ENCODE measurements at regions not wholly inside any gene's neighbourhood (a gene's known extent, or its start where the extent isn't known, plus 50 kb on each side); places are given as distances from the start of the nearest gene placed in this dataset.
A peak's percentile ranks its signal among the peaks of the same experiment; 100 is the strongest.
"Not testable (repeated sequence)": the region's sequence is repeated elsewhere in the genome, so short reads cannot be mapped to it uniquely, and the experiment has no call there.

GRCh38 chr5:51802551-51803184 lies 419.4 kb downstream of the ISL1 start:
- no peak for DNase-seq (ENCODE audit: low read depth)
- no peak for TF ChIP-seq CTCF (IDR thresholded peaks at IDR 0.05; ENCODE audit: insufficient read depth, low read length, poor library complexity, severe bottlenecking)

GRCh38 chr5:51806677-51807076 lies 423.4 kb downstream of the ISL1 start:
- TF ChIP-seq CTCF (IDR thresholded peaks at IDR 0.05; ENCODE audit: insufficient read depth, low read length, poor library complexity, severe bottlenecking) = no peak
- Histone ChIP-seq H3K4me3 (ENCODE audit: low read depth, low read length) (no peak overlapping the region), H3K27me3 (ENCODE audit: control insufficient read depth, insufficient read depth, low read length) (no peaks in the 10 kb centered on the region), H3K36me3 (ENCODE audit: control insufficient read depth, insufficient read depth, low read length) (no peaks in the 10 kb centered on the region)
- no peak for DNase-seq (ENCODE audit: low read depth)

More at GRCh38 chr5:51802551-51803184, 419.4 kb downstream of the ISL1 start:
- Histone ChIP-seq H3K36me3 (ENCODE audit: control insufficient read depth, insufficient read depth, low read length) (no peaks in the 10 kb centered on the region), H3K27me3 (ENCODE audit: control insufficient read depth, insufficient read depth, low read length) (no peaks in the 10 kb centered on the region), H3K4me3 (ENCODE audit: low read depth, low read length) (no peak overlapping the region)

- H3K27me3 ChIP-seq (ENCODE audit: control insufficient read depth, insufficient read depth, low read length) = no peaks in the 10 kb centered on the region
- no peak overlapping the region for H3K4me3 ChIP-seq (ENCODE audit: low read depth, low read length)
- no peak for TF ChIP-seq CTCF (IDR thresholded peaks at IDR 0.05; ENCODE audit: insufficient read depth, low read length, poor library complexity, severe bottlenecking)
- no peaks in the 10 kb centered on the region for H3K36me3 ChIP-seq (ENCODE audit: control insufficient read depth, insufficient read depth, low read length)
- peak; percentile 10 for DNase-seq (ENCODE audit: low read depth)
Observed at GRCh38 chr5:51810592-51810991, 427.3 kb downstream of the ISL1 start.

DNA sequence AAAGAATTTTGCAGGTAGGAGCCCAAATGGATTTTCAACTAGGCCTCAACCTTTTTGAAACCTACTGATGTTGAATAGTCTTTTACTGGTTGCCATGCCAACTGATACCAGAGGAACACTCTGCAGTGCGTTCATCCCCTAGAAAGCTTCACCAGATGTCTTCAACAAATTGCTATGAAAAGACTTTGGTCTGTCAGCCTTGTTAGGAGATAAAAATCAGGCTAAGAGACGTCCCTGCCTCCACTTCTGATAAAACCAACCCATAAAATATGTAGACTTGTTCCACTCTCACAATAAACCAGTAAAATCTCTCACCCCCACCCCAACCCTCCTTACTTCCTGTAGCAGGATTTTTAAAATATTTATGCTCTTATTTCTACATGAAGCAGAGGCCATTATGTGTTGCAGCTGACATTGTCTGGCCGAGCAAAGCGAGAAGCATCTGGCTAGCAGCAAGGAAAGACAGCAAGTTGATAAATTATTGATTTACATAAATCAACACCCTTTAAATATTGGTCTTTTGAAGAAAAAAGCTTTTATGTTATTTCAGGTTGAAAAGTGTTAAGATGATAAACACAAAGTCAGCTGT lies 428.7 kb downstream of the ISL1 start:
- Histone ChIP-seq H3K36me3 (ENCODE audit: control insufficient read depth, insufficient read depth, low read length) (no peaks in the 10 kb centered on the region), H3K27me3 (ENCODE audit: control insufficient read depth, insufficient read depth, low read length) (no peaks in the 10 kb centered on the region), H3K4me3 (ENCODE audit: low read depth, low read length) (no peak overlapping the region)
- no peak for TF ChIP-seq CTCF (IDR thresholded peaks at IDR 0.05; ENCODE audit: insufficient read depth, low read length, poor library complexity, severe bottlenecking)
- DNase-seq (ENCODE audit: low read depth) = no peak

- not testable (repeated sequence) for DNase-seq (ENCODE audit: low read depth); H3K27me3 ChIP-seq (ENCODE audit: control insufficient read depth, insufficient read depth, low read length); H3K4me3 ChIP-seq (ENCODE audit: low read depth, low read length); H3K36me3 ChIP-seq (ENCODE audit: control insufficient read depth, insufficient read depth, low read length)
Observed at GRCh38 chr5:51814817-51815216, 431.6 kb downstream of the ISL1 start.

- H3K4me3 ChIP-seq (ENCODE audit: low read depth, low read length) = no peak overlapping the region
- no peak for TF ChIP-seq CTCF (IDR thresholded peaks at IDR 0.05; ENCODE audit: insufficient read depth, low read length, poor library complexity, severe bottlenecking)
- no peaks in the 10 kb centered on the region for H3K36me3 ChIP-seq (ENCODE audit: control insufficient read depth, insufficient read depth, low read length)
- no peaks in the 10 kb centered on the region for H3K27me3 ChIP-seq (ENCODE audit: control insufficient read depth, insufficient read depth, low read length)
- DNase-seq (ENCODE audit: low read depth) = no peak
Observed at GRCh38 chr5:51816427-51816826, 433.2 kb downstream of the ISL1 start.

Measured in kidney epithelial cell (primary cell).